PFSK-1 (cell line): ENCODE measurements at regions not wholly inside any gene's neighbourhood (a gene's known extent, or its start where the extent isn't known, plus 50 kb on each side); places are given as distances from the start of the nearest gene placed in this dataset.

Experiments used
- FOXP2 ChIP-seq: optimal IDR thresholded peaks from 2 replicates; pipeline ENCODE3; 2011; ENCODE audit warnings: borderline replicate concordance, control low read depth, inconsistent platforms; ENCODE audit not compliant: insufficient read depth; ENCODE audit errors: extremely low read length, extremely low read depth
- POLR2AphosphoS5 ChIP-seq: IDR thresholded peaks from 2 replicates; pipeline ENCODE4 v1.6.1; 2012; ENCODE audit warnings: low read depth, mild to moderate bottlenecking, control low read depth, low read length, moderate library complexity
- SIN3A ChIP-seq: IDR thresholded peaks from 2 replicates; pipeline ENCODE4 v1.6.1; 2012; ENCODE audit warnings: mild to moderate bottlenecking, low read length, moderate library complexity, borderline replicate concordance; ENCODE audit not compliant: insufficient read depth
- TAF1 ChIP-seq: IDR thresholded peaks from 2 replicates; pipeline ENCODE4 v1.6.1; 2012; ENCODE audit warnings: low read length, control low read depth, borderline replicate concordance; ENCODE audit not compliant: insufficient read depth
- TF ChIP-seq, protein P1 (sequence below), 2 experiments: IDR thresholded peaks; 2 replicates each; pipeline versions ENCODE4 v1.6.1 to v1.8.0; 2011 to 2012; ENCODE audit warnings: low read depth in 2 of 2, low read length in 2 of 2, control low read depth in 1 of 2, inconsistent platforms in 1 of 2, mild to moderate bottlenecking in 1 of 2, moderate library complexity in 1 of 2; ENCODE audit not compliant: insufficient read depth in 1 of 2

GRCh38 chr6:91573826-91574416 is 987.0 kb upstream of the MAP3K7 start:
- TF ChIP-seq TAF1 (no peak), FOXP2 (no peak), POLR2AphosphoS5 (no peak), SIN3A (no peak)
- TF ChIP-seq, protein P1, sequence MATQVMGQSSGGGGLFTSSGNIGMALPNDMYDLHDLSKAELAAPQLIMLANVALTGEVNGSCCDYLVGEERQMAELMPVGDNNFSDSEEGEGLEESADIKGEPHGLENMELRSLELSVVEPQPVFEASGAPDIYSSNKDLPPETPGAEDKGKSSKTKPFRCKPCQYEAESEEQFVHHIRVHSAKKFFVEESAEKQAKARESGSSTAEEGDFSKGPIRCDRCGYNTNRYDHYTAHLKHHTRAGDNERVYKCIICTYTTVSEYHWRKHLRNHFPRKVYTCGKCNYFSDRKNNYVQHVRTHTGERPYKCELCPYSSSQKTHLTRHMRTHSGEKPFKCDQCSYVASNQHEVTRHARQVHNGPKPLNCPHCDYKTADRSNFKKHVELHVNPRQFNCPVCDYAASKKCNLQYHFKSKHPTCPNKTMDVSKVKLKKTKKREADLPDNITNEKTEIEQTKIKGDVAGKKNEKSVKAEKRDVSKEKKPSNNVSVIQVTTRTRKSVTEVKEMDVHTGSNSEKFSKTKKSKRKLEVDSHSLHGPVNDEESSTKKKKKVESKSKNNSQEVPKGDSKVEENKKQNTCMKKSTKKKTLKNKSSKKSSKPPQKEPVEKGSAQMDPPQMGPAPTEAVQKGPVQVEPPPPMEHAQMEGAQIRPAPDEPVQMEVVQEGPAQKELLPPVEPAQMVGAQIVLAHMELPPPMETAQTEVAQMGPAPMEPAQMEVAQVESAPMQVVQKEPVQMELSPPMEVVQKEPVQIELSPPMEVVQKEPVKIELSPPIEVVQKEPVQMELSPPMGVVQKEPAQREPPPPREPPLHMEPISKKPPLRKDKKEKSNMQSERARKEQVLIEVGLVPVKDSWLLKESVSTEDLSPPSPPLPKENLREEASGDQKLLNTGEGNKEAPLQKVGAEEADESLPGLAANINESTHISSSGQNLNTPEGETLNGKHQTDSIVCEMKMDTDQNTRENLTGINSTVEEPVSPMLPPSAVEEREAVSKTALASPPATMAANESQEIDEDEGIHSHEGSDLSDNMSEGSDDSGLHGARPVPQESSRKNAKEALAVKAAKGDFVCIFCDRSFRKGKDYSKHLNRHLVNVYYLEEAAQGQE (IDR thresholded peaks at IDR 0.05; ENCODE audit: insufficient read depth in 1 of 2, low read depth in 2 of 2, low read length in 2 of 2) = no peak

GRCh38 chr6:91572878-91573277 is 986.0 kb upstream of the MAP3K7 start:
- TF ChIP-seq TAF1 = no peak
- TF ChIP-seq SIN3A = no peak
- TF ChIP-seq POLR2AphosphoS5 = no peak

GRCh38 chr6:91569071-91569470 is 982.2 kb upstream of the MAP3K7 start:
- TF ChIP-seq SIN3A = no peak
- TF ChIP-seq FOXP2 = no peak
- no peak for TF ChIP-seq POLR2AphosphoS5
- TF ChIP-seq TAF1 = no peak
- TF ChIP-seq, protein P1 (IDR thresholded peaks at IDR 0.05; ENCODE audit: insufficient read depth in 1 of 2, low read depth in 2 of 2, low read length in 2 of 2) = no peak

GRCh38 chr6:91566467-91566866 is 979.6 kb upstream of the MAP3K7 start:
- TF ChIP-seq TAF1 = no peak
- no peak for TF ChIP-seq POLR2AphosphoS5
- no peak for TF ChIP-seq FOXP2
- no peak for TF ChIP-seq SIN3A
- TF ChIP-seq, protein P1 (IDR thresholded peaks at IDR 0.05; ENCODE audit: insufficient read depth in 1 of 2, low read depth in 2 of 2, low read length in 2 of 2) = no peak

DNA sequence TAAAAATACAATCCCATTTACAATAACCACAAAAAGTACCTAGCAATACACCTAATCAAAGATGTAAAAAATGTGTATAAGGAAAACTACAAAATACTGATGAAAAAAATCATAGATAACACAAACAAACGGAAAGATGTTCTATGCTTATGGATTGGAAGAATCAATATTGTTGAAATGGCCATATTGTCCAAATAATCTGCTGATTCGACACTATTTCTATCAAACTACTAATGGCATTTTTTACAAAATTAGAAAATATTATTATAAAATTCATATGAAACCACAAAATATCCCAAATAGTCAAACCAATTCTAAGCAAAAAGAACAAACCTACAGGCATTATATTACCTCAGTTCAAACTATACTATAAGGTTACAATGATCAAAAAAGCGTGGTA is 978.3 kb upstream of the MAP3K7 start:
- TF ChIP-seq SIN3A (no peak), TAF1 (no peak), FOXP2 (no peak), POLR2AphosphoS5 (no peak)
- TF ChIP-seq, protein P1 (IDR thresholded peaks at IDR 0.05; ENCODE audit: insufficient read depth in 1 of 2, low read depth in 2 of 2, low read length in 2 of 2) = no peak
